H1 (cell line): ENCODE measurements at regions not wholly inside any gene's neighbourhood (a gene's known extent, or its start where the extent isn't known, plus 50 kb on each side); places are given as distances from the start of the nearest gene placed in this dataset.

Experiments used
- CTCF ChIA-PET: fragments of 300-600 bp; sonication (Branson Sonifier 250); formaldehyde crosslinking; loops from one replicate; lab custom pipeline; 2021; ENCODE audit not compliant: partially characterized antibody; lab: Charles Lee
- POLR2A ChIA-PET: fragments of 300-600 bp; sonication (Branson Sonifier 250); formaldehyde crosslinking; loops from one replicate; lab custom pipeline; 2021; ENCODE audit warnings: inconsistent platforms; ENCODE audit not compliant: partially characterized antibody; lab: Charles Lee
- DNase-seq, 2 experiments: peaks; one replicate each; pipeline versions ENCODE4 v3.0.0 to v3.0.0-alpha.2; 2010 to 2022; ENCODE audit warnings: low spot score in 2 of 2, low read depth in 1 of 2, mixed read lengths in 1 of 2
- FAIRE-seq: peaks from 2 replicates; lab custom pipeline; 2011; peaks lifted over from hg19 to GRCh38; lab: Jason Lieb, UNC
- H2AFZ ChIP-seq: 2 replicates; pipeline ENCODE4 v1.8.1; 2012; ENCODE audit warnings: low read length, inconsistent platforms
- H2AK5ac ChIP-seq: 2 replicates; pipeline ENCODE4 v1.6.1; 2013; ENCODE audit warnings: low read depth, low read length
- H2BK120ac ChIP-seq: replicated peaks from 2 replicates; pipeline ENCODE3; 2013; ENCODE audit warnings: low read depth, low read length, inconsistent platforms
- H2BK12ac ChIP-seq: 2 replicates; pipeline ENCODE4 v1.6.1; 2013; ENCODE audit warnings: low read depth, low read length
- H2BK15ac ChIP-seq: 2 replicates; pipeline ENCODE4 v1.6.1; 2013; ENCODE audit warnings: low read length
- H2BK20ac ChIP-seq: 2 replicates; pipeline ENCODE4 v1.6.1; 2013; ENCODE audit warnings: low read length
- H2BK5ac ChIP-seq: 2 replicates; pipeline ENCODE4 v1.6.1; 2013; ENCODE audit warnings: low read depth, low read length
- H3K14ac ChIP-seq: 2 replicates; pipeline ENCODE4 v1.6.1; 2013; ENCODE audit warnings: inconsistent platforms; ENCODE audit not compliant: insufficient read length
- H3K18ac ChIP-seq: 2 replicates; pipeline ENCODE4 v1.6.1; 2013; ENCODE audit warnings: low read length; ENCODE audit errors: extremely low read depth
- H3K23ac ChIP-seq: 2 replicates; pipeline ENCODE4 v1.6.1; 2013; ENCODE audit warnings: inconsistent platforms; ENCODE audit not compliant: insufficient read length
- H3K23me2 ChIP-seq: 2 replicates; pipeline ENCODE4 v1.6.1; 2013; ENCODE audit warnings: low read depth, low read length
- H3K27ac ChIP-seq: 2 replicates; pipeline ENCODE4 v1.6.1; 2011; ENCODE audit warnings: low read depth, low read length, inconsistent platforms
- H3K27me3 ChIP-seq, 4 experiments: replicated peaks in 1 of 4; 1 replicate in 1 of 4; 2 replicates in 3 of 4; pipeline versions ENCODE4 v1.6.1 to v1.8.1; 2011 to 2013; ENCODE audit warnings: low read length in 3 of 4, mild to moderate bottlenecking in 3 of 4, inconsistent platforms in 2 of 4, mixed read lengths in 2 of 4, moderate library complexity in 1 of 4; ENCODE audit not compliant: control insufficient read depth in 3 of 4, insufficient read depth in 3 of 4; ENCODE audit errors: extremely low read depth in 1 of 4
- H3K36me3 ChIP-seq, 4 experiments: 2 replicates each; pipeline versions ENCODE4 v1.6.1 to v1.8.1; 2011 to 2013; ENCODE audit warnings: mild to moderate bottlenecking in 4 of 4, low read length in 3 of 4, moderate library complexity in 2 of 4, control low read depth in 1 of 4, inconsistent platforms in 1 of 4; ENCODE audit not compliant: insufficient read depth in 4 of 4, control insufficient read depth in 2 of 4
- H3K4ac ChIP-seq: replicated peaks from 2 replicates; pipeline ENCODE3; 2013; ENCODE audit warnings: low read length, low read depth, mixed read lengths, inconsistent platforms; ENCODE audit not compliant: insufficient read length
- H3K4me1 ChIP-seq, 4 experiments: replicated peaks in 1 of 4; 1 replicate in 1 of 4; 2 replicates in 3 of 4; pipeline versions ENCODE4 v1.6.1 to v1.8.1; 2011 to 2013; ENCODE audit warnings: low read length in 3 of 4, inconsistent platforms in 2 of 4, mixed read lengths in 1 of 4; ENCODE audit not compliant: insufficient read depth in 4 of 4, control insufficient read depth in 3 of 4
- H3K4me2 ChIP-seq, 2 experiments: 2 replicates each; pipeline versions ENCODE4 v1.6.1 to v1.8.1; 2011 to 2013; ENCODE audit warnings: low read depth in 2 of 2, low read length in 2 of 2, control low read depth in 1 of 2, inconsistent platforms in 1 of 2, mild to moderate bottlenecking in 1 of 2; ENCODE audit not compliant: insufficient read depth in 1 of 2
- H3K4me3 ChIP-seq, 4 experiments: fragments of 200-600, 300-600 bp in 1 of 4; sonication (generic), shearing (Covaris generic), sonication (Bioruptor Twin) in 1 of 4; 2 replicates each; pipeline versions ENCODE4 v1.5.1 to v1.8.1; 2011 to 2016; ENCODE audit warnings: low read length in 4 of 4, low read depth in 3 of 4, control low read depth in 2 of 4, inconsistent platforms in 2 of 4, mild to moderate bottlenecking in 2 of 4, mixed read lengths in 1 of 4, moderate library complexity in 1 of 4; ENCODE audit not compliant: insufficient read depth in 2 of 4; ENCODE audit errors: extremely low read depth in 1 of 4
- H3K56ac ChIP-seq: replicated peaks from 2 replicates; pipeline ENCODE3; 2013; ENCODE audit warnings: low read depth, mild to moderate bottlenecking, mixed read lengths, low read length, inconsistent platforms; ENCODE audit not compliant: insufficient read length
- H3K79me1 ChIP-seq: 2 replicates; pipeline ENCODE4 v1.6.1; 2013; ENCODE audit warnings: low read depth, low read length, control low read depth
- H3K79me2 ChIP-seq, 2 experiments: 2 replicates each; pipeline versions ENCODE4 v1.6.1 to v1.8.1; 2012 to 2013; ENCODE audit warnings: low read length in 2 of 2, mild to moderate bottlenecking in 2 of 2, inconsistent platforms in 1 of 2; ENCODE audit not compliant: insufficient read depth in 2 of 2, control insufficient read depth in 1 of 2
- H3K9ac ChIP-seq, 4 experiments: replicated peaks in 1 of 4; 1 replicate in 1 of 4; 2 replicates in 3 of 4; pipeline versions ENCODE4 v1.6.1 to v1.8.1; 2011 to 2013; ENCODE audit warnings: low read depth in 3 of 4, low read length in 3 of 4, control low read depth in 2 of 4, mild to moderate bottlenecking in 2 of 4, moderate library complexity in 2 of 4, inconsistent platforms in 1 of 4; ENCODE audit errors: extremely low read depth in 1 of 4
- H3K9me3 ChIP-seq, 2 experiments: 2 replicates each; pipeline versions ENCODE4 v1.6.1 to v1.8.1; 2012 to 2013; ENCODE audit warnings: mild to moderate bottlenecking in 2 of 2, moderate library complexity in 2 of 2, control low read depth in 1 of 2, inconsistent platforms in 1 of 2, low read depth in 1 of 2, low read length in 1 of 2, mixed read lengths in 1 of 2; ENCODE audit not compliant: insufficient read depth in 2 of 2
- H4K20me1 ChIP-seq, 2 experiments: replicated peaks in 1 of 2; 2 replicates each; pipeline versions ENCODE3 to v1.8.1; 2011 to 2013; ENCODE audit warnings: inconsistent platforms in 2 of 2, low read length in 2 of 2, mild to moderate bottlenecking in 1 of 2; ENCODE audit not compliant: insufficient read depth in 2 of 2, control insufficient read depth in 1 of 2
- H4K5ac ChIP-seq: 2 replicates; pipeline ENCODE4 v1.6.1; 2013; ENCODE audit warnings: low read length, low read depth, mixed read lengths, inconsistent platforms; ENCODE audit not compliant: insufficient read length
- H4K8ac ChIP-seq: 2 replicates; pipeline ENCODE4 v1.8.0; 2013; ENCODE audit warnings: mild to moderate bottlenecking, moderate library complexity, low read length, inconsistent platforms; ENCODE audit not compliant: insufficient read depth; ENCODE audit errors: extremely low read depth
- H4K91ac ChIP-seq: replicated peaks from 2 replicates; pipeline ENCODE3; 2013; ENCODE audit warnings: low read length, mixed read lengths, inconsistent platforms; ENCODE audit not compliant: insufficient read length
- CEBPB ChIP-seq: IDR thresholded peaks from 2 replicates; pipeline ENCODE4 v1.6.1; 2012; ENCODE audit warnings: low read depth, low read length
- EP300 ChIP-seq, 2 experiments: IDR thresholded peaks; 1 replicate in 1 of 2; 2 replicates in 1 of 2; pipeline ENCODE4 v1.6.1; 2011 to 2012; ENCODE audit warnings: low read depth in 2 of 2, low read length in 2 of 2, mild to moderate bottlenecking in 2 of 2, borderline replicate concordance in 1 of 2, inconsistent platforms in 1 of 2, moderate library complexity in 1 of 2
- KDM1A ChIP-seq: fragments of 200-600, 300-600 bp; sonication (generic); IDR thresholded peaks from 2 replicates; pipeline ENCODE4 v1.7.1; 2016; ENCODE audit warnings: mild to moderate bottlenecking, low read length, borderline replicate concordance
- NANOG ChIP-seq: IDR thresholded peaks from 2 replicates; pipeline ENCODE4 v1.6.1; 2011; ENCODE audit warnings: low read length, low read depth, mild to moderate bottlenecking, inconsistent platforms; ENCODE audit not compliant: insufficient read depth, poor library complexity, severe bottlenecking
- RNF2 ChIP-seq: fragments of 200-900, 300-1000 bp; sonication (generic); IDR thresholded peaks from 2 replicates; pipeline ENCODE4 v1.7.1; 2016; ENCODE audit warnings: borderline replicate concordance, low read depth, mild to moderate bottlenecking, antibody characterized with exemption, low read length; ENCODE audit not compliant: poor library complexity, severe bottlenecking; ENCODE audit errors: missing control alignments
- SIN3A ChIP-seq, 2 experiments: IDR thresholded peaks in 1 of 2; conservative IDR thresholded peaks in 1 of 2; 2 replicates each; pipeline ENCODE4 v1.6.1; 2011 to 2012; ENCODE audit warnings: low read length in 2 of 2, improper control_type of control experiment in 1 of 2, low read depth in 1 of 2, mild to moderate bottlenecking in 1 of 2
- SRF ChIP-seq: IDR thresholded peaks from 2 replicates; pipeline ENCODE4 v1.6.1; 2011; ENCODE audit warnings: mild to moderate bottlenecking, low read depth, low read length, moderate library complexity
- SUZ12 ChIP-seq: fragments of 200-600 bp; sonication (generic); IDR thresholded peaks from 2 replicates; pipeline ENCODE4 v1.6.1; 2012; ENCODE audit warnings: mild to moderate bottlenecking, inconsistent platforms, low read length, moderate library complexity, mixed read lengths
- YY1 ChIP-seq: IDR thresholded peaks from 2 replicates; pipeline ENCODE4 v1.6.1; 2011; ENCODE audit warnings: low read depth, mild to moderate bottlenecking, low read length
- whole genome bisulfite sequencing, 2 experiments: shearing (Covaris generic) in 1 of 2; methylation state at CpG; one replicate each; pipeline versions ENCODE4 v1.1.6 to v1.1.7; 2013 to 2015; ENCODE audit warnings: low lambda C conversion rate in 2 of 2, mixed read lengths in 2 of 2, inconsistent platforms in 1 of 2, low coverage in 1 of 2, missing lambda C conversion rate in 1 of 2; ENCODE audit not compliant: insufficient replicate concordance in 2 of 2, insufficient coverage in 1 of 2, insufficient read length in 1 of 2; ENCODE audit errors: extremely low coverage in 1 of 2, missing lambda C conversion rate in 1 of 2; 5-methylcytosine and 5-hydroxymethylcytosine counted together
- TF ChIP-seq, protein P1 (sequence below): IDR thresholded peaks from 2 replicates; pipeline ENCODE4 v1.6.1; 2011; ENCODE audit warnings: low read depth, mild to moderate bottlenecking, low read length; ENCODE audit not compliant: insufficient read depth
- TF ChIP-seq, protein P2 (sequence below): IDR thresholded peaks from 2 replicates; pipeline ENCODE4 v1.6.1; 2012; ENCODE audit warnings: low read length, inconsistent platforms

DNA sequence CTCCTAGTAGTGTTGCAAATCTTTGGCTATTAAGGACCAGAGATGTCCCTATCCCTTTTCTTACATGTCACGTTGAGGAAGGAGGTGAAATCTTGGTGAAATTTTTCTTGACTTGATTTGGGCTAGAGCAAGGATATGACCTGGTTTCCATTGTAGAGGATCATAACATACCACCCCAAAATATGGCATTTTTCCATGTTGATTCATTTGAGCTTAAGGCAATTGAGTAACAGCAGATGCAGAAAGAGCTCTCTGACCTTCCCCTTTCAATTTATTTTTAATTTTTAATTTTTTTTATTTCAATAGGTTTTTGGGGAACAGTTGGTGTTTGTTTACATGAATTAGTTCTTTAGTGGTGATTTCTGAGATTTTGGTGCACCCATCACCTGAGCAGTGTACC is 61.2 kb upstream of the MAP1B start:
- H4K8ac ChIP-seq: no peak overlapping the region
- no peaks in the 10 kb centered on the region; a peak in 1 of 4 replicates for H3K9me3 ChIP-seq
- H2BK120ac ChIP-seq: no peak overlapping the region
- no peaks in the 10 kb centered on the region; a peak in 1 of 7 replicates for H3K4me1 ChIP-seq
- no peak overlapping the region for H3K27ac ChIP-seq
- CTCF ChIA-PET: no interaction called here
- H2BK5ac ChIP-seq: no peak overlapping the region
- H2AK5ac ChIP-seq: no peak overlapping the region
- H3K56ac ChIP-seq: no peak overlapping the region
- H3K36me3 ChIP-seq: no peaks in the 10 kb centered on the region
- no peak overlapping the region for H3K4me2 ChIP-seq
- no peak overlapping the region for H3K23ac ChIP-seq
- 95% methylated on average over 1 of the region's 1 CpG; no CpG with 5 or more reads in 1 of the 2 experiments for WGBS, 2 experiments
- no peak overlapping the region for H3K14ac ChIP-seq
- no peak overlapping the region for H2AFZ ChIP-seq
- H4K91ac ChIP-seq: no peak overlapping the region
- DNase-seq: no peak
- TF ChIP-seq, protein P1, sequence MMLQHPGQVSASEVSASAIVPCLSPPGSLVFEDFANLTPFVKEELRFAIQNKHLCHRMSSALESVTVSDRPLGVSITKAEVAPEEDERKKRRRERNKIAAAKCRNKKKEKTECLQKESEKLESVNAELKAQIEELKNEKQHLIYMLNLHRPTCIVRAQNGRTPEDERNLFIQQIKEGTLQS: no peak
- TF ChIP-seq CEBPB (no peak), RNF2 (no peak), SUZ12 (no peak), YY1 (no peak), EP300 (IDR thresholded peaks at IDR 0.05; ENCODE audit: borderline replicate concordance in 1 of 2, low read depth in 2 of 2, low read length in 2 of 2) (no peak), NANOG (no peak), SIN3A (conservative IDR thresholded peaks at IDR 0.05 in 1 of 2, IDR thresholded peaks at IDR 0.05 in 1 of 2; ENCODE audit: low read depth in 1 of 2, low read length in 2 of 2) (no peak), SRF (no peak), KDM1A (no peak)
- TF ChIP-seq, protein P2, sequence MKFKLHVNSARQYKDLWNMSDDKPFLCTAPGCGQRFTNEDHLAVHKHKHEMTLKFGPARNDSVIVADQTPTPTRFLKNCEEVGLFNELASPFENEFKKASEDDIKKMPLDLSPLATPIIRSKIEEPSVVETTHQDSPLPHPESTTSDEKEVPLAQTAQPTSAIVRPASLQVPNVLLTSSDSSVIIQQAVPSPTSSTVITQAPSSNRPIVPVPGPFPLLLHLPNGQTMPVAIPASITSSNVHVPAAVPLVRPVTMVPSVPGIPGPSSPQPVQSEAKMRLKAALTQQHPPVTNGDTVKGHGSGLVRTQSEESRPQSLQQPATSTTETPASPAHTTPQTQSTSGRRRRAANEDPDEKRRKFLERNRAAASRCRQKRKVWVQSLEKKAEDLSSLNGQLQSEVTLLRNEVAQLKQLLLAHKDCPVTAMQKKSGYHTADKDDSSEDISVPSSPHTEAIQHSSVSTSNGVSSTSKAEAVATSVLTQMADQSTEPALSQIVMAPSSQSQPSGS: no peak
- TF ChIP-seq, all 59 proteins: peak for 0
- no peaks in the 10 kb centered on the region for H3K79me2 ChIP-seq
- no peak overlapping the region for H3K4ac ChIP-seq
- H3K18ac ChIP-seq: no peak overlapping the region
- no peak overlapping the region for H3K4me3 ChIP-seq
- POLR2A ChIA-PET: no interaction called here
- no peak overlapping the region for H2BK15ac ChIP-seq
- no peaks in the 10 kb centered on the region for H4K20me1 ChIP-seq
- no peak overlapping the region for H4K5ac ChIP-seq
- no peak overlapping the region for H2BK12ac ChIP-seq
- H3K9ac ChIP-seq: no peak overlapping the region
- H2BK20ac ChIP-seq: no peak overlapping the region
- H3K27me3 ChIP-seq: no peaks in the 10 kb centered on the region
- FAIRE-seq: no peak
- H3K23me2 ChIP-seq: no peaks in the 10 kb centered on the region
- no peaks in the 10 kb centered on the region for H3K79me1 ChIP-seq
